B cell (primary cell): ENCODE measurements at regions not wholly inside any gene's neighbourhood (a gene's known extent, or its start where the extent isn't known, plus 50 kb on each side); places are given as distances from the start of the nearest gene placed in this dataset.

Experiments
- CTCF ChIP-seq: fragments of 200-600 bp; IDR thresholded peaks from one replicate; pipeline ENCODE4 v1.8.0; 2022; ENCODE audit warnings: antibody characterized with exemption, mild to moderate bottlenecking
- EZH2 ChIP-seq: IDR thresholded peaks from 2 replicates; pipeline ENCODE4 v1.6.1; 2012; ENCODE audit warnings: borderline replicate concordance, low read depth, mild to moderate bottlenecking, moderate library complexity, low read length; ENCODE audit not compliant: insufficient read depth, poor library complexity, severe bottlenecking

DNA sequence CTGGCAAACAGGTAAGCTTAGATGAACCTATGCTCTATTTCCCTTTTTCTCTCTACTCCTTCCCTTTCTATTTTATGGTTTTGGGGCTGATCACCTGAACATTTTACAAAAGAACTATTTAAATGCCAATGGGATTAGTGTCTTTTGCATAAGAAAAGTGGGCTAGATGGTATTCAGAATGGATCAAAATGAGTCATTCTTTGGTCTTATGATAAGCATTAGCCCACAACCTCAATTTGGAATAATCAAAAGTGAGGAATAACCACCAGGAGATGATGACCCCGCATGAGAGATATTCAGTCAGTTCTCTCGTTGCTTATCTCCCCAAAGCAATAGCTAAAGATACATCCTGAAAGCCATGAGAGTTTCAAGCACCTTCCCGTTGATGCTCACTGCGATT lies 399.0 kb upstream of the CADM1 start:
- TF ChIP-seq CTCF (no peak), EZH2 (no peak)
